H1 (cell line): ENCODE measurements at regions not wholly inside any gene's neighbourhood (a gene's known extent, or its start where the extent isn't known, plus 50 kb on each side); places are given as distances from the start of the nearest gene placed in this dataset.
A peak's percentile ranks its signal among the peaks of the same experiment; 100 is the strongest.

Experiments used
- CTCF ChIA-PET: fragments of 300-600 bp; sonication (Branson Sonifier 250); formaldehyde crosslinking; loops from one replicate; lab custom pipeline; 2021; ENCODE audit not compliant: partially characterized antibody; lab: Charles Lee
- POLR2A ChIA-PET: fragments of 300-600 bp; sonication (Branson Sonifier 250); formaldehyde crosslinking; loops from one replicate; lab custom pipeline; 2021; ENCODE audit warnings: inconsistent platforms; ENCODE audit not compliant: partially characterized antibody; lab: Charles Lee
- DNase-seq, 2 experiments: peaks; one replicate each; pipeline versions ENCODE4 v3.0.0 to v3.0.0-alpha.2; 2010 to 2022; ENCODE audit warnings: low spot score in 2 of 2, low read depth in 1 of 2, mixed read lengths in 1 of 2
- FAIRE-seq: peaks from 2 replicates; lab custom pipeline; 2011; peaks lifted over from hg19 to GRCh38; lab: Jason Lieb, UNC
- H2AFZ ChIP-seq: 2 replicates; pipeline ENCODE4 v1.8.1; 2012; ENCODE audit warnings: low read length, inconsistent platforms
- H2AK5ac ChIP-seq: 2 replicates; pipeline ENCODE4 v1.6.1; 2013; ENCODE audit warnings: low read depth, low read length
- H2BK120ac ChIP-seq: replicated peaks from 2 replicates; pipeline ENCODE3; 2013; ENCODE audit warnings: low read depth, low read length, inconsistent platforms
- H2BK12ac ChIP-seq: 2 replicates; pipeline ENCODE4 v1.6.1; 2013; ENCODE audit warnings: low read depth, low read length
- H2BK15ac ChIP-seq: 2 replicates; pipeline ENCODE4 v1.6.1; 2013; ENCODE audit warnings: low read length
- H2BK20ac ChIP-seq: 2 replicates; pipeline ENCODE4 v1.6.1; 2013; ENCODE audit warnings: low read length
- H2BK5ac ChIP-seq: 2 replicates; pipeline ENCODE4 v1.6.1; 2013; ENCODE audit warnings: low read depth, low read length
- H3K14ac ChIP-seq: 2 replicates; pipeline ENCODE4 v1.6.1; 2013; ENCODE audit warnings: inconsistent platforms; ENCODE audit not compliant: insufficient read length
- H3K18ac ChIP-seq: 2 replicates; pipeline ENCODE4 v1.6.1; 2013; ENCODE audit warnings: low read length; ENCODE audit errors: extremely low read depth
- H3K23ac ChIP-seq: 2 replicates; pipeline ENCODE4 v1.6.1; 2013; ENCODE audit warnings: inconsistent platforms; ENCODE audit not compliant: insufficient read length
- H3K23me2 ChIP-seq: 2 replicates; pipeline ENCODE4 v1.6.1; 2013; ENCODE audit warnings: low read depth, low read length
- H3K27ac ChIP-seq: 2 replicates; pipeline ENCODE4 v1.6.1; 2011; ENCODE audit warnings: low read depth, low read length, inconsistent platforms
- H3K27me3 ChIP-seq, 4 experiments: replicated peaks in 1 of 4; 1 replicate in 1 of 4; 2 replicates in 3 of 4; pipeline versions ENCODE4 v1.6.1 to v1.8.1; 2011 to 2013; ENCODE audit warnings: low read length in 3 of 4, mild to moderate bottlenecking in 3 of 4, inconsistent platforms in 2 of 4, mixed read lengths in 2 of 4, moderate library complexity in 1 of 4; ENCODE audit not compliant: control insufficient read depth in 3 of 4, insufficient read depth in 3 of 4; ENCODE audit errors: extremely low read depth in 1 of 4
- H3K36me3 ChIP-seq, 4 experiments: 2 replicates each; pipeline versions ENCODE4 v1.6.1 to v1.8.1; 2011 to 2013; ENCODE audit warnings: mild to moderate bottlenecking in 4 of 4, low read length in 3 of 4, moderate library complexity in 2 of 4, control low read depth in 1 of 4, inconsistent platforms in 1 of 4; ENCODE audit not compliant: insufficient read depth in 4 of 4, control insufficient read depth in 2 of 4
- H3K4ac ChIP-seq: replicated peaks from 2 replicates; pipeline ENCODE3; 2013; ENCODE audit warnings: low read length, low read depth, mixed read lengths, inconsistent platforms; ENCODE audit not compliant: insufficient read length
- H3K4me1 ChIP-seq, 4 experiments: replicated peaks in 1 of 4; 1 replicate in 1 of 4; 2 replicates in 3 of 4; pipeline versions ENCODE4 v1.6.1 to v1.8.1; 2011 to 2013; ENCODE audit warnings: low read length in 3 of 4, inconsistent platforms in 2 of 4, mixed read lengths in 1 of 4; ENCODE audit not compliant: insufficient read depth in 4 of 4, control insufficient read depth in 3 of 4
- H3K4me2 ChIP-seq, 2 experiments: 2 replicates each; pipeline versions ENCODE4 v1.6.1 to v1.8.1; 2011 to 2013; ENCODE audit warnings: low read depth in 2 of 2, low read length in 2 of 2, control low read depth in 1 of 2, inconsistent platforms in 1 of 2, mild to moderate bottlenecking in 1 of 2; ENCODE audit not compliant: insufficient read depth in 1 of 2
- H3K4me3 ChIP-seq, 4 experiments: fragments of 200-600, 300-600 bp in 1 of 4; sonication (generic), shearing (Covaris generic), sonication (Bioruptor Twin) in 1 of 4; 2 replicates each; pipeline versions ENCODE4 v1.5.1 to v1.8.1; 2011 to 2016; ENCODE audit warnings: low read length in 4 of 4, low read depth in 3 of 4, control low read depth in 2 of 4, inconsistent platforms in 2 of 4, mild to moderate bottlenecking in 2 of 4, mixed read lengths in 1 of 4, moderate library complexity in 1 of 4; ENCODE audit not compliant: insufficient read depth in 2 of 4; ENCODE audit errors: extremely low read depth in 1 of 4
- H3K56ac ChIP-seq: replicated peaks from 2 replicates; pipeline ENCODE3; 2013; ENCODE audit warnings: low read depth, mild to moderate bottlenecking, mixed read lengths, low read length, inconsistent platforms; ENCODE audit not compliant: insufficient read length
- H3K79me1 ChIP-seq: 2 replicates; pipeline ENCODE4 v1.6.1; 2013; ENCODE audit warnings: low read depth, low read length, control low read depth
- H3K79me2 ChIP-seq, 2 experiments: 2 replicates each; pipeline versions ENCODE4 v1.6.1 to v1.8.1; 2012 to 2013; ENCODE audit warnings: low read length in 2 of 2, mild to moderate bottlenecking in 2 of 2, inconsistent platforms in 1 of 2; ENCODE audit not compliant: insufficient read depth in 2 of 2, control insufficient read depth in 1 of 2
- H3K9ac ChIP-seq, 4 experiments: replicated peaks in 1 of 4; 1 replicate in 1 of 4; 2 replicates in 3 of 4; pipeline versions ENCODE4 v1.6.1 to v1.8.1; 2011 to 2013; ENCODE audit warnings: low read depth in 3 of 4, low read length in 3 of 4, control low read depth in 2 of 4, mild to moderate bottlenecking in 2 of 4, moderate library complexity in 2 of 4, inconsistent platforms in 1 of 4; ENCODE audit errors: extremely low read depth in 1 of 4
- H3K9me3 ChIP-seq, 2 experiments: 2 replicates each; pipeline versions ENCODE4 v1.6.1 to v1.8.1; 2012 to 2013; ENCODE audit warnings: mild to moderate bottlenecking in 2 of 2, moderate library complexity in 2 of 2, control low read depth in 1 of 2, inconsistent platforms in 1 of 2, low read depth in 1 of 2, low read length in 1 of 2, mixed read lengths in 1 of 2; ENCODE audit not compliant: insufficient read depth in 2 of 2
- H4K20me1 ChIP-seq, 2 experiments: replicated peaks in 1 of 2; 2 replicates each; pipeline versions ENCODE3 to v1.8.1; 2011 to 2013; ENCODE audit warnings: inconsistent platforms in 2 of 2, low read length in 2 of 2, mild to moderate bottlenecking in 1 of 2; ENCODE audit not compliant: insufficient read depth in 2 of 2, control insufficient read depth in 1 of 2
- H4K5ac ChIP-seq: 2 replicates; pipeline ENCODE4 v1.6.1; 2013; ENCODE audit warnings: low read length, low read depth, mixed read lengths, inconsistent platforms; ENCODE audit not compliant: insufficient read length
- H4K8ac ChIP-seq: 2 replicates; pipeline ENCODE4 v1.8.0; 2013; ENCODE audit warnings: mild to moderate bottlenecking, moderate library complexity, low read length, inconsistent platforms; ENCODE audit not compliant: insufficient read depth; ENCODE audit errors: extremely low read depth
- H4K91ac ChIP-seq: replicated peaks from 2 replicates; pipeline ENCODE3; 2013; ENCODE audit warnings: low read length, mixed read lengths, inconsistent platforms; ENCODE audit not compliant: insufficient read length
- MAFK ChIP-seq: IDR thresholded peaks from 2 replicates; pipeline ENCODE4 v1.6.1; 2012; ENCODE audit warnings: low read depth, mild to moderate bottlenecking, improper control_type of control experiment, low read length
- POU5F1 ChIP-seq: IDR thresholded peaks from 2 replicates; pipeline ENCODE4 v1.6.1; 2011; ENCODE audit warnings: low read depth, mild to moderate bottlenecking, low read length, moderate library complexity
- WGBS, 2 experiments: shearing (Covaris generic) in 1 of 2; methylation state at CpG; one replicate each; pipeline versions ENCODE4 v1.1.6 to v1.1.7; 2013 to 2015; ENCODE audit warnings: low lambda C conversion rate in 2 of 2, mixed read lengths in 2 of 2, inconsistent platforms in 1 of 2, low coverage in 1 of 2, missing lambda C conversion rate in 1 of 2; ENCODE audit not compliant: insufficient replicate concordance in 2 of 2, insufficient coverage in 1 of 2, insufficient read length in 1 of 2; ENCODE audit errors: extremely low coverage in 1 of 2, missing lambda C conversion rate in 1 of 2; 5-methylcytosine and 5-hydroxymethylcytosine counted together
- TF ChIP-seq, protein P1 (sequence below): IDR thresholded peaks from 2 replicates; pipeline ENCODE4 v1.6.1; 2012; ENCODE audit warnings: low read length, inconsistent platforms

DNA sequence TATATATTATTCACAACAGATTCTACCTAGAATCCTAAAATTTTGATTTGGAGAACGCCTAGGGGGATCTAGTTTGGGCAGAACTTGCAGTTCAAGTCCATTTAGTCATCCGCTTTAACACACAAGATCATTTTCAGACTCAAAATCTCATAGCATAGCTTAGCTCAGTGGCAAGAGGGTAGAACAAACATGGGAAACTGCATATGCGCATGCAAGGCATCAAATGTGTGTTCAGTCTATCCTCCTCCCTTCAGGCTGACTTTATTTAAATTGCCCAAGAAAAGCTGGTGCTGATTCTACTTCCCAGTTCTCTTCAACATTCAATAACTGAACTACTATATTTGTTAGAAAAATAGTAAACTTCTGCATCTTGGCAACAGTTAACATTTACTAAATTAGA lies 79.6 kb upstream of the NRXN1 start:
- H3K9me3 ChIP-seq, result no peaks in the 10 kb centered on the region
- H3K27me3 ChIP-seq, result no peaks in the 10 kb centered on the region
- H4K8ac ChIP-seq, result no peak overlapping the region
- H4K5ac ChIP-seq, result no peak overlapping the region
- no peak for DNase-seq
- H3K4me1 ChIP-seq, result peaks cover 0 to 4% (median 0%) of the 10 kb centered on the region in 4 experiments; a peak in 1 of 7 replicates
- H3K23ac ChIP-seq, result no peak overlapping the region
- no peak overlapping the region for H4K91ac ChIP-seq
- CTCF ChIA-PET, result no interaction called here
- no peak overlapping the region for H2BK120ac ChIP-seq
- no peak overlapping the region for H3K27ac ChIP-seq
- no peaks in the 10 kb centered on the region for H3K36me3 ChIP-seq
- H3K56ac ChIP-seq, result no peak overlapping the region
- no peak overlapping the region for H2AFZ ChIP-seq
- H2BK15ac ChIP-seq, result no peak overlapping the region
- no peak overlapping the region for H3K4ac ChIP-seq
- H3K4me3 ChIP-seq, result no peak overlapping the region
- no peak overlapping the region for H2BK5ac ChIP-seq
- no peaks in the 10 kb centered on the region for H3K79me1 ChIP-seq
- POLR2A ChIA-PET, result no interaction called here
- WGBS, 2 experiments, result 90% methylated on average over 3 of the region's 3 CpGs; no CpG with 5 or more reads in 1 of the 2 experiments
- no peaks in the 10 kb centered on the region for H4K20me1 ChIP-seq
- no peak for TF ChIP-seq MAFK
- TF ChIP-seq, protein P1, sequence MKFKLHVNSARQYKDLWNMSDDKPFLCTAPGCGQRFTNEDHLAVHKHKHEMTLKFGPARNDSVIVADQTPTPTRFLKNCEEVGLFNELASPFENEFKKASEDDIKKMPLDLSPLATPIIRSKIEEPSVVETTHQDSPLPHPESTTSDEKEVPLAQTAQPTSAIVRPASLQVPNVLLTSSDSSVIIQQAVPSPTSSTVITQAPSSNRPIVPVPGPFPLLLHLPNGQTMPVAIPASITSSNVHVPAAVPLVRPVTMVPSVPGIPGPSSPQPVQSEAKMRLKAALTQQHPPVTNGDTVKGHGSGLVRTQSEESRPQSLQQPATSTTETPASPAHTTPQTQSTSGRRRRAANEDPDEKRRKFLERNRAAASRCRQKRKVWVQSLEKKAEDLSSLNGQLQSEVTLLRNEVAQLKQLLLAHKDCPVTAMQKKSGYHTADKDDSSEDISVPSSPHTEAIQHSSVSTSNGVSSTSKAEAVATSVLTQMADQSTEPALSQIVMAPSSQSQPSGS, result no peak
- TF ChIP-seq POU5F1, result peak; percentile 77; the same call in 1 of the 2 replicates
- H3K79me2 ChIP-seq, result no peaks in the 10 kb centered on the region
- no peak overlapping the region for H3K14ac ChIP-seq
- no peak overlapping the region for H2AK5ac ChIP-seq
- no peak for FAIRE-seq
- H3K4me2 ChIP-seq, result no peak overlapping the region
- no peak overlapping the region for H2BK20ac ChIP-seq
- H2BK12ac ChIP-seq, result no peak overlapping the region
- no peaks in the 10 kb centered on the region for H3K23me2 ChIP-seq
- H3K9ac ChIP-seq, result no peak overlapping the region
- no peak overlapping the region for H3K18ac ChIP-seq
